H1 (cell line): ENCODE measurements at regions not wholly inside any gene's neighbourhood (a gene's known extent, or its start where the extent isn't known, plus 50 kb on each side); places are given as distances from the start of the nearest gene placed in this dataset.

ENCODE experiments used
- CTCF ChIA-PET: fragments of 300-600 bp; sonication (Branson Sonifier 250); formaldehyde crosslinking; loops from one replicate; lab custom pipeline; 2021; ENCODE audit not compliant: partially characterized antibody; lab: Charles Lee
- POLR2A ChIA-PET: fragments of 300-600 bp; sonication (Branson Sonifier 250); formaldehyde crosslinking; loops from one replicate; lab custom pipeline; 2021; ENCODE audit warnings: inconsistent platforms; ENCODE audit not compliant: partially characterized antibody; lab: Charles Lee
- DNase-seq, 2 experiments: peaks; one replicate each; pipeline versions ENCODE4 v3.0.0 to v3.0.0-alpha.2; 2010 to 2022; ENCODE audit warnings: low spot score in 2 of 2, low read depth in 1 of 2, mixed read lengths in 1 of 2
- FAIRE-seq: peaks from 2 replicates; lab custom pipeline; 2011; peaks lifted over from hg19 to GRCh38; lab: Jason Lieb, UNC
- H2AFZ ChIP-seq: 2 replicates; pipeline ENCODE4 v1.8.1; 2012; ENCODE audit warnings: low read length, inconsistent platforms
- H2AK5ac ChIP-seq: 2 replicates; pipeline ENCODE4 v1.6.1; 2013; ENCODE audit warnings: low read depth, low read length
- H2BK120ac ChIP-seq: replicated peaks from 2 replicates; pipeline ENCODE3; 2013; ENCODE audit warnings: low read depth, low read length, inconsistent platforms
- H2BK12ac ChIP-seq: 2 replicates; pipeline ENCODE4 v1.6.1; 2013; ENCODE audit warnings: low read depth, low read length
- H2BK15ac ChIP-seq: 2 replicates; pipeline ENCODE4 v1.6.1; 2013; ENCODE audit warnings: low read length
- H2BK20ac ChIP-seq: 2 replicates; pipeline ENCODE4 v1.6.1; 2013; ENCODE audit warnings: low read length
- H2BK5ac ChIP-seq: 2 replicates; pipeline ENCODE4 v1.6.1; 2013; ENCODE audit warnings: low read depth, low read length
- H3K14ac ChIP-seq: 2 replicates; pipeline ENCODE4 v1.6.1; 2013; ENCODE audit warnings: inconsistent platforms; ENCODE audit not compliant: insufficient read length
- H3K18ac ChIP-seq: 2 replicates; pipeline ENCODE4 v1.6.1; 2013; ENCODE audit warnings: low read length; ENCODE audit errors: extremely low read depth
- H3K23ac ChIP-seq: 2 replicates; pipeline ENCODE4 v1.6.1; 2013; ENCODE audit warnings: inconsistent platforms; ENCODE audit not compliant: insufficient read length
- H3K23me2 ChIP-seq: 2 replicates; pipeline ENCODE4 v1.6.1; 2013; ENCODE audit warnings: low read depth, low read length
- H3K27ac ChIP-seq: 2 replicates; pipeline ENCODE4 v1.6.1; 2011; ENCODE audit warnings: low read depth, low read length, inconsistent platforms
- H3K27me3 ChIP-seq, 4 experiments: replicated peaks in 1 of 4; 1 replicate in 1 of 4; 2 replicates in 3 of 4; pipeline versions ENCODE4 v1.6.1 to v1.8.1; 2011 to 2013; ENCODE audit warnings: low read length in 3 of 4, mild to moderate bottlenecking in 3 of 4, inconsistent platforms in 2 of 4, mixed read lengths in 2 of 4, moderate library complexity in 1 of 4; ENCODE audit not compliant: control insufficient read depth in 3 of 4, insufficient read depth in 3 of 4; ENCODE audit errors: extremely low read depth in 1 of 4
- H3K36me3 ChIP-seq, 4 experiments: 2 replicates each; pipeline versions ENCODE4 v1.6.1 to v1.8.1; 2011 to 2013; ENCODE audit warnings: mild to moderate bottlenecking in 4 of 4, low read length in 3 of 4, moderate library complexity in 2 of 4, control low read depth in 1 of 4, inconsistent platforms in 1 of 4; ENCODE audit not compliant: insufficient read depth in 4 of 4, control insufficient read depth in 2 of 4
- H3K4ac ChIP-seq: replicated peaks from 2 replicates; pipeline ENCODE3; 2013; ENCODE audit warnings: low read length, low read depth, mixed read lengths, inconsistent platforms; ENCODE audit not compliant: insufficient read length
- H3K4me1 ChIP-seq, 4 experiments: replicated peaks in 1 of 4; 1 replicate in 1 of 4; 2 replicates in 3 of 4; pipeline versions ENCODE4 v1.6.1 to v1.8.1; 2011 to 2013; ENCODE audit warnings: low read length in 3 of 4, inconsistent platforms in 2 of 4, mixed read lengths in 1 of 4; ENCODE audit not compliant: insufficient read depth in 4 of 4, control insufficient read depth in 3 of 4
- H3K4me2 ChIP-seq, 2 experiments: 2 replicates each; pipeline versions ENCODE4 v1.6.1 to v1.8.1; 2011 to 2013; ENCODE audit warnings: low read depth in 2 of 2, low read length in 2 of 2, control low read depth in 1 of 2, inconsistent platforms in 1 of 2, mild to moderate bottlenecking in 1 of 2; ENCODE audit not compliant: insufficient read depth in 1 of 2
- H3K4me3 ChIP-seq, 4 experiments: fragments of 200-600, 300-600 bp in 1 of 4; sonication (generic), shearing (Covaris generic), sonication (Bioruptor Twin) in 1 of 4; 2 replicates each; pipeline versions ENCODE4 v1.5.1 to v1.8.1; 2011 to 2016; ENCODE audit warnings: low read length in 4 of 4, low read depth in 3 of 4, control low read depth in 2 of 4, inconsistent platforms in 2 of 4, mild to moderate bottlenecking in 2 of 4, mixed read lengths in 1 of 4, moderate library complexity in 1 of 4; ENCODE audit not compliant: insufficient read depth in 2 of 4; ENCODE audit errors: extremely low read depth in 1 of 4
- H3K56ac ChIP-seq: replicated peaks from 2 replicates; pipeline ENCODE3; 2013; ENCODE audit warnings: low read depth, mild to moderate bottlenecking, mixed read lengths, low read length, inconsistent platforms; ENCODE audit not compliant: insufficient read length
- H3K79me1 ChIP-seq: 2 replicates; pipeline ENCODE4 v1.6.1; 2013; ENCODE audit warnings: low read depth, low read length, control low read depth
- H3K79me2 ChIP-seq, 2 experiments: 2 replicates each; pipeline versions ENCODE4 v1.6.1 to v1.8.1; 2012 to 2013; ENCODE audit warnings: low read length in 2 of 2, mild to moderate bottlenecking in 2 of 2, inconsistent platforms in 1 of 2; ENCODE audit not compliant: insufficient read depth in 2 of 2, control insufficient read depth in 1 of 2
- H3K9ac ChIP-seq, 4 experiments: replicated peaks in 1 of 4; 1 replicate in 1 of 4; 2 replicates in 3 of 4; pipeline versions ENCODE4 v1.6.1 to v1.8.1; 2011 to 2013; ENCODE audit warnings: low read depth in 3 of 4, low read length in 3 of 4, control low read depth in 2 of 4, mild to moderate bottlenecking in 2 of 4, moderate library complexity in 2 of 4, inconsistent platforms in 1 of 4; ENCODE audit errors: extremely low read depth in 1 of 4
- H3K9me3 ChIP-seq, 2 experiments: 2 replicates each; pipeline versions ENCODE4 v1.6.1 to v1.8.1; 2012 to 2013; ENCODE audit warnings: mild to moderate bottlenecking in 2 of 2, moderate library complexity in 2 of 2, control low read depth in 1 of 2, inconsistent platforms in 1 of 2, low read depth in 1 of 2, low read length in 1 of 2, mixed read lengths in 1 of 2; ENCODE audit not compliant: insufficient read depth in 2 of 2
- H4K20me1 ChIP-seq, 2 experiments: replicated peaks in 1 of 2; 2 replicates each; pipeline versions ENCODE3 to v1.8.1; 2011 to 2013; ENCODE audit warnings: inconsistent platforms in 2 of 2, low read length in 2 of 2, mild to moderate bottlenecking in 1 of 2; ENCODE audit not compliant: insufficient read depth in 2 of 2, control insufficient read depth in 1 of 2
- H4K5ac ChIP-seq: 2 replicates; pipeline ENCODE4 v1.6.1; 2013; ENCODE audit warnings: low read length, low read depth, mixed read lengths, inconsistent platforms; ENCODE audit not compliant: insufficient read length
- H4K8ac ChIP-seq: 2 replicates; pipeline ENCODE4 v1.8.0; 2013; ENCODE audit warnings: mild to moderate bottlenecking, moderate library complexity, low read length, inconsistent platforms; ENCODE audit not compliant: insufficient read depth; ENCODE audit errors: extremely low read depth
- H4K91ac ChIP-seq: replicated peaks from 2 replicates; pipeline ENCODE3; 2013; ENCODE audit warnings: low read length, mixed read lengths, inconsistent platforms; ENCODE audit not compliant: insufficient read length
- BACH1 ChIP-seq: IDR thresholded peaks from 2 replicates; pipeline ENCODE4 v1.6.1; 2012; ENCODE audit warnings: low read length, improper control_type of control experiment
- MAFK ChIP-seq: IDR thresholded peaks from 2 replicates; pipeline ENCODE4 v1.6.1; 2012; ENCODE audit warnings: low read depth, mild to moderate bottlenecking, improper control_type of control experiment, low read length
- NANOG ChIP-seq: IDR thresholded peaks from 2 replicates; pipeline ENCODE4 v1.6.1; 2011; ENCODE audit warnings: low read length, low read depth, mild to moderate bottlenecking, inconsistent platforms; ENCODE audit not compliant: insufficient read depth, poor library complexity, severe bottlenecking
- SIX5 ChIP-seq: IDR thresholded peaks from 2 replicates; pipeline ENCODE4 v1.6.1; 2011; ENCODE audit warnings: mild to moderate bottlenecking, low read depth, low read length
- SP2 ChIP-seq: IDR thresholded peaks from 2 replicates; pipeline ENCODE4 v1.6.1; 2012; ENCODE audit warnings: mild to moderate bottlenecking, low read length, inconsistent platforms
- WGBS, 2 experiments: shearing (Covaris generic) in 1 of 2; methylation state at CpG; one replicate each; pipeline versions ENCODE4 v1.1.6 to v1.1.7; 2013 to 2015; ENCODE audit warnings: low lambda C conversion rate in 2 of 2, mixed read lengths in 2 of 2, inconsistent platforms in 1 of 2, low coverage in 1 of 2, missing lambda C conversion rate in 1 of 2; ENCODE audit not compliant: insufficient replicate concordance in 2 of 2, insufficient coverage in 1 of 2, insufficient read length in 1 of 2; ENCODE audit errors: extremely low coverage in 1 of 2, missing lambda C conversion rate in 1 of 2; 5-methylcytosine and 5-hydroxymethylcytosine counted together
- TF ChIP-seq, protein P1 (sequence below): IDR thresholded peaks from 2 replicates; pipeline ENCODE4 v1.6.1; 2011; ENCODE audit warnings: low read length, improper control_type of control experiment

GRCh38 chr1:119227456-119227855 is 87.0 kb upstream of the WARS2 start:
- CTCF ChIA-PET, result interaction anchor here (1.2 to 6.4 kb wide), 6 partner anchors 8 to 87 kb away, joined by 4 to 32 read pairs (median 5); partner anchors contain the start of gene WARS2
- Histone ChIP-seq H4K20me1 (no peaks in the 10 kb centered on the region), H3K14ac (no peak overlapping the region), H3K23me2 (no peaks in the 10 kb centered on the region; the same call in 1 of the 2 replicates), H4K5ac (no peak overlapping the region), H3K4me2 (no peak overlapping the region), H3K36me3 (no peaks in the 10 kb centered on the region), H3K9me3 (no peaks in the 10 kb centered on the region), H3K18ac (no peak overlapping the region), H3K9ac (no peak overlapping the region; a peak in 1 of 7 replicates), H2BK15ac (no peak overlapping the region), H2BK20ac (no peak overlapping the region), H3K4me3 (no peak overlapping the region), H3K79me1 (no peaks in the 10 kb centered on the region; the same call in 1 of the 2 replicates), H4K91ac (no peak overlapping the region), H3K4me1 (peaks cover 0 to 4% (median 2%) of the 10 kb centered on the region in 4 experiments; a peak in 3 of 7 replicates), H2BK12ac (no peak overlapping the region), H2BK5ac (no peak overlapping the region), H2BK120ac (peak overlapping the region; percentile 52), H4K8ac (no peak overlapping the region), H3K4ac (no peak overlapping the region), H2AFZ (0 out of 2 replicates have a peak overlapping the region, but pooled peaks have one; percentile 48), H3K27ac (no peak overlapping the region), H3K79me2 (no peaks in the 10 kb centered on the region), H2AK5ac (no peak overlapping the region), H3K27me3 (no peaks in the 10 kb centered on the region), H3K23ac (no peak overlapping the region), H3K56ac (no peak overlapping the region)
- POLR2A ChIA-PET, result no interaction called here
- DNase-seq (no peak), FAIRE-seq (no peak)
- WGBS, 2 experiments, result 80% methylated on average over 2 of the region's 2 CpGs; no CpG with 5 or more reads in 1 of the 2 experiments
- TF ChIP-seq SP2, result no peak
- TF ChIP-seq SIX5, result no peak
- TF ChIP-seq BACH1, result no peak
- TF ChIP-seq, protein P1, sequence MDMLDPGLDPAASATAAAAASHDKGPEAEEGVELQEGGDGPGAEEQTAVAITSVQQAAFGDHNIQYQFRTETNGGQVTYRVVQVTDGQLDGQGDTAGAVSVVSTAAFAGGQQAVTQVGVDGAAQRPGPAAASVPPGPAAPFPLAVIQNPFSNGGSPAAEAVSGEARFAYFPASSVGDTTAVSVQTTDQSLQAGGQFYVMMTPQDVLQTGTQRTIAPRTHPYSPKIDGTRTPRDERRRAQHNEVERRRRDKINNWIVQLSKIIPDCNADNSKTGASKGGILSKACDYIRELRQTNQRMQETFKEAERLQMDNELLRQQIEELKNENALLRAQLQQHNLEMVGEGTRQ, result no peak
- TF ChIP-seq MAFK, result no peak
- TF ChIP-seq NANOG, result no peak
